NCI-H1436 treated with DMSO at 0.1 percent for 48 hours (cell line): ENCODE measurements at regions not wholly inside any gene's neighbourhood (a gene's known extent, or its start where the extent isn't known, plus 50 kb on each side); places are given as distances from the start of the nearest gene placed in this dataset.

Experiments used
- DNase-seq: peaks from one replicate; lab custom pipeline; 2025; lab: John Stamatoyannopoulos, UW

GRCh38 chr5:4124221-4124970 lies 528.8 kb downstream of the IRX1 start:
- DNase-seq, result no peak

- DNase-seq, result no peak
These were observed 533.4 kb downstream of the IRX1 start for GRCh38 chr5:4128994-4129393.

- no peak for DNase-seq
These were observed 533.9 kb downstream of the IRX1 start for GRCh38 chr5:4129523-4129922.

- DNase-seq, result no peak
These were observed 535.2 kb downstream of the IRX1 start for GRCh38 chr5:4130819-4131218.

DNA sequence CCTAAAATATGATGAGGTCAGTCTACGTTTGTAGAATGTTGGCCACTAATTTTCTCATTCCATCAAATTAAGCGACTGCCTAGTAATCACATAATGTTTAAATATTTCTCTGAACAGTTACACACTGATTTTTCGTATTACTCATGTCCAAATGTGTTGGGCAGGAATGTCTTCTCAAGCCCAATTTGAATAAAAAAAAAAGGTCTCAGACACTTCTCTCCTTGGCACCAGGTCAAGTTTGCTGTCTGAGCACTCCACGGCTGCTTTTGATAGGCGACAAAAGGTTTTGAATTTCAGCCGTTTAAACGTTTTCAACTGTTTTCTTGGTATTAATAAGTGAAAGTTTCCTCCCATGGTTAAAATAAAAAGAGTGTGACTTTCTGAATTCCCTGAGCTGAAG lies 542.1 kb downstream of the IRX1 start:
- no peak for DNase-seq

GRCh38 chr5:4142842-4143241 lies 547.2 kb downstream of the IRX1 start:
- DNase-seq, result no peak

DNA sequence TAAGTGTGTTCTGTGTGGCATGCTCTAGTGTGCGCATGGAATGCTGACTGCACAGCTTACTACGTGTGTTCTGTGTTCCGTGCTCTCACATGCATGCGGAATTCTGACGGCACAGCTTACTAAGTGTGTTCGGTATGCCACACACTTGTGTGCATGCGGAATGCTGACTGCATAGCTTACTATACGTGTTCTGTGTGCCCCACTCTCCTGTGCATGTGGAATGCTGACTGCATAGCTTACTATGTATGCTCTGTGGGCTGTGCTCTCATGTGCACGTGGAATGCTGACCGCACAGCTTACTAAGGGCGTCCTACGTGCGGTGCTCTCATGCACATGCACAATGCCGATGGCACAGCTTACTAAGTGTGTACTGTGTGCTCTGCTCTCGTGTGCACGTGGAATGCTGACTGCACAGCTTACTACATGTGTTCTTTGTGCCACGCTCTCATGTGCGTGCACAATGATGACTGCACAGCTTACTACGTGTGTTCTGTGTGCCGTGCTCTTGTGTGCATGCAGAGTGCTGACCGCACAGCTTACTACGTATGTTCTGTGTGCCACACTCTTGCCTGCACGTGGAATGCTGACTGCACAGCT lies 548.9 kb downstream of the IRX1 start:
- no peak for DNase-seq

- no peak for DNase-seq
These were observed 549.9 kb downstream of the IRX1 start for GRCh38 chr5:4145511-4145910.

- no peak for DNase-seq
These were observed 552.4 kb downstream of the IRX1 start for GRCh38 chr5:4148009-4148408.

- no peak for DNase-seq
These were observed 554.4 kb downstream of the IRX1 start for GRCh38 chr5:4150067-4150466.

DNA sequence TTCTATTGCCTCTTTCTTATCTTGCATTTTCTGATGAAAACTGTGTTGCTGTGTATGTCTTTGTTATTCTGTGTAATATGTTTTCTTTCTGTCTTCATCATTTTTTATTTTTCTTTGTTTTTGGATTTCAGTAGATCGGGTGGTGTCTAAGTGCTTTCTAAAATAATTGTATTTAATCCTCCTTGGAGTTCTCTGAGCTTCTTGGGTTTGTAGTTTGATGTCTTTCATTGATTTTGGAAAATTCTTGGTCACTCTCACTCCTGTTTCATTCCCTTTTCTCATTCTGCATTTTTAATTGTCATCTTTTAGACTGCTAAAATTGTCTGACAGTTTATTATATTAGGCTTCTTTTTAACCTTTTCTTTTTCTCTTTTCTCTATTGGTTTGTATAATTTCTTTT lies 560.5 kb downstream of the IRX1 start:
- no peak for DNase-seq

DNA sequence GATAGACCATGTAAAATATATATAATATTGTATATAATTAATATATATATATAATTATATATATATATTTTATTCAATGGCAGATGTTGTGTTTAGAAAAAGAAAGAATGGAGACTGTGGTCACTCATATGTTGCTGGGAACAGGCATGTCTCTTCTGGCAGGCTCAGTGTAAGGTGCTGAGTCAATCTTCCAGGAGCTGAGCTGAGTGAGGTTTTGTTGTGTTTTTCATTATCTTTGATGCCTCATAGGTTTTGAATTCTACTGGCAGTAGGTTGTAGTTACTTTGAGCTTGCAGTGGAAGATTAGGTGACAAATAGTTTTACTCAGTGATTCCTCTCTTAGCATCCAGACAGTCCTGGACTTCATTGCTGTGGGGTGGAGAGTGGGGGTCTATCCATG lies 561.3 kb downstream of the IRX1 start:
- no peak for DNase-seq

DNA sequence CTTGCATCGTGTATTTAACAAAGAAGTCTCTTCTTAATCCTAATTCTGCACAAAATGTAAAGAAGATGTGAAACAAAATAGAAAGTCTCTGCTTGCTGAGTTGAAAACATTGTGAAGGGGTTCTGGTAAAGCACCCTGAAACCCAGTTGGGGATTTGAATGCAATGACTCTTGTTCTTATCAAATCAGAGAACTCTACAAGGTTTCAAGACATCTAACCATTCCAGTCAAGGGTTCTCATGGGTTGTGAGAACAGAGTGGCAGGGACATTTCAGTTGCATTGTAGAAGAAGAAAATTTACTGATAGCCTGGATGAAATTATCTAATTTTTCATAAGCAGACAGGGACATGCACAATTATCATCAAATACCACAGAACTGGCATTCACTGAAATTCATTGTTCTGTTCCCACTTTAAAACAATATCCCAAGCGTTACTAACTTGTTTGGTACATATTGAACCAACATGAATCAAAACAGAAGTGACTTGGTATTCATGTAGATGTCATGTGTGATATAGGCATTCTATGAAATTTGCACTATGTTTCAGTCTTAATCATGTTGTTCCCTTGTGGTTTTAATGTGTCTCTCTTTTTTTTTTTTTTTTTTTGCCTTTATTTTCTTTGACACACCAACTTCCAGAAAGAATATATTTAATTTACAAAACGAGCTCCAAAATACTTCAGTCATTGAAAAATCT lies 563.3 kb downstream of the IRX1 start:
- no peak for DNase-seq

DNA sequence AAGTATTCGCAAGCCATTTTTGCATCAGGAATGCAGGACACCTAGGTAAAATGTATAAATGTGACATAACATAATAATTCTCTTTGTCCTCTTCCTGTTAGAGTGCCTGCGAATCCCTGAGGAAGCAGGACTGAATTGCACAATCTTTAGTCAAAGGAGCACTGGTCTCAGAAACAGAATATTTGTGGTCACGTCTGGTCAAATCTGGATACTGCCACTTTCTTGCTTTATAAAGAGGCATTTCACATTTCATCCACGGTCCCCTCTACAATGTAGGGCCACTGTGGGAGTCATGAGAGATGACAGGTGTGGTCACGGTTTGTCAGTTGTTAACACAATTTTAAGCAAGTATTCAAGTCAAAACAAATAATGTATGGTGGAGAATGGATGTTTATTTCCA lies 564.0 kb downstream of the IRX1 start:
- DNase-seq, result no peak

GRCh38 chr5:4164167-4164566 lies 568.5 kb downstream of the IRX1 start:
- no peak for DNase-seq

GRCh38 chr5:4180703-4181102 lies 585.1 kb downstream of the IRX1 start:
- no peak for DNase-seq

- no peak for DNase-seq
These were observed 586.5 kb downstream of the IRX1 start for GRCh38 chr5:4182144-4182543.

GRCh38 chr5:4185127-4185526 lies 589.5 kb downstream of the IRX1 start:
- DNase-seq, result no peak

DNA sequence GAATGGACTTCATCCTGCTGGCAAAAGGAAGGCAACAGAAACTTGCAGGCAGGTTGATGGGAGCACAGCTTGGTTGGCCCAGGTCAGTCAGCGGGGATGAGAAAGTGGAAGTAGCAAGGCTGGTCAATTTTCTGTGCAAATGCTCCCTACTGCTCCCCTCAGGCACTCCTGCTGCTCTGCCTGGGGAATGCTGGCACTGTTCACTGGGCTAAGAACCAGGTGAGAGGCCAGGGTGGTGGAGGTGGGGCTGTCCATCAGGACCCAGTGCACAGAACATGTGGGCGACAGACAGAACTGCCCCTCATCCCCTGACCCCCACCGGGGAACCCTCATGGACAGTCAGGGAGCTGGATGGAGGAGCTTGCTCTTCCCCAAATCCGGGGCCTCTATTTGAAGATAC lies 593.1 kb downstream of the IRX1 start:
- no peak for DNase-seq

- no peak for DNase-seq
These were observed 593.7 kb downstream of the IRX1 start for GRCh38 chr5:4189317-4189716.

- DNase-seq, result no peak
These were observed 595.4 kb downstream of the IRX1 start for GRCh38 chr5:4191041-4191440.

- no peak for DNase-seq
These were observed 596.1 kb downstream of the IRX1 start for GRCh38 chr5:4191703-4192102.

DNA sequence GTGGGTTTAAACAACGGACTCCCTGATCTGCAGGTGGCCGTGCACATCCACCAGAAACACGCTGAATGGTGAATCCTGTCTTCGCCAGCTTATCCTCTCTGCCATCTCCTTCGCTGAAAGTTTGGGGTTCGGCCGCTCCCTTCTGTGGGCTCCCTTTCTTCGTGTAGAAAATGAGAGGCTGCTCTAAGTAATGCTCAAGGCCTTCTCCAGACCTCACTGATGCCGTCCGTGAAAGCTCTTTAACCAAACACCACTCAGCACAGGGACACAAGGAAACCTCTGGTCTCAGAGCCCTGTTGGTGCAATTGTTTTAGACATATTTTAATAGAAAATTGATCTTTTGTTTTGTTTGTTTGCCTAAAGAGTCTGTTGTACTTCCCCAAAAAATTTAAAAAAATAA lies 596.5 kb downstream of the IRX1 start:
- DNase-seq, result no peak
